ENCODE measurements at regions not wholly inside any gene's neighbourhood (a gene's known extent, or its start where the extent isn't known, plus 50 kb on each side); places are given as distances from the start of the nearest gene placed in this dataset.

DNA sequence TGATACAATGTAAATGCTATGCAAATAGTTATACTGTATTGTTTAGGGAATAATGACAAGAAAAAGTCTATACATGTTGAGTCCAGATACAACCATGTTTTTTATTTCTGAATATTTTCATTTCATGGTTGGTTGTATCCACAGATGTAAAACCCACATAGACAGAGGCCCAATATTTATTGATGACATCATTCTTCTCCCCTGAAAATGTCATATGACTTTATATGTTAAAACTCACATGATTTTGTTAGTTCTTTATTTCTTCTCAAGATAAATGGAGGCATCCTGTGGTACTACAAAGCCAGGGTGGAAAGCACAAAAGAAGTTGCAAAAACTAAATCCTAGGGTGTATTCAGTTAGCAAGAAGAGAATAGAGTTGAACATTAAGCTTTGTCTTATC lies 149.3 kb upstream of the GLRA2 start:
- no peak for TF ChIP-seq YY1 (tag by site-specific recombination; IDR thresholded peaks at IDR 0.05)
- TF ChIP-seq ZNF202 (tag by site-specific recombination; IDR thresholded peaks at IDR 0.05; ENCODE audit: borderline replicate concordance) = no peak
- TF ChIP-seq ZNF768 (tag by site-specific recombination; IDR thresholded peaks at IDR 0.05) = no peak
- no peak for TF ChIP-seq ZBTB21 (tag by site-specific recombination; IDR thresholded peaks at IDR 0.05)
- no peak for TF ChIP-seq ZNF140 (tag by site-specific recombination; IDR thresholded peaks at IDR 0.05)
- no peak for TF ChIP-seq ZNF555 (tag by site-specific recombination; conservative IDR thresholded peaks at IDR 0.05)
- TF ChIP-seq, protein P1, sequence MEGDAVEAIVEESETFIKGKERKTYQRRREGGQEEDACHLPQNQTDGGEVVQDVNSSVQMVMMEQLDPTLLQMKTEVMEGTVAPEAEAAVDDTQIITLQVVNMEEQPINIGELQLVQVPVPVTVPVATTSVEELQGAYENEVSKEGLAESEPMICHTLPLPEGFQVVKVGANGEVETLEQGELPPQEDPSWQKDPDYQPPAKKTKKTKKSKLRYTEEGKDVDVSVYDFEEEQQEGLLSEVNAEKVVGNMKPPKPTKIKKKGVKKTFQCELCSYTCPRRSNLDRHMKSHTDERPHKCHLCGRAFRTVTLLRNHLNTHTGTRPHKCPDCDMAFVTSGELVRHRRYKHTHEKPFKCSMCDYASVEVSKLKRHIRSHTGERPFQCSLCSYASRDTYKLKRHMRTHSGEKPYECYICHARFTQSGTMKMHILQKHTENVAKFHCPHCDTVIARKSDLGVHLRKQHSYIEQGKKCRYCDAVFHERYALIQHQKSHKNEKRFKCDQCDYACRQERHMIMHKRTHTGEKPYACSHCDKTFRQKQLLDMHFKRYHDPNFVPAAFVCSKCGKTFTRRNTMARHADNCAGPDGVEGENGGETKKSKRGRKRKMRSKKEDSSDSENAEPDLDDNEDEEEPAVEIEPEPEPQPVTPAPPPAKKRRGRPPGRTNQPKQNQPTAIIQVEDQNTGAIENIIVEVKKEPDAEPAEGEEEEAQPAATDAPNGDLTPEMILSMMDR (tag by site-specific recombination; IDR thresholded peaks at IDR 0.05) = no peak
- no peak for TF ChIP-seq ZNF239 (tag by site-specific recombination; IDR thresholded peaks at IDR 0.05)
- TF ChIP-seq ZNF529 (tag by site-specific recombination; IDR thresholded peaks at IDR 0.05; ENCODE audit: insufficient replicate concordance) = no peak
- TF ChIP-seq ZNF426 (tag by site-specific recombination; IDR thresholded peaks at IDR 0.05) = no peak
- TF ChIP-seq ZNF274 (IDR thresholded peaks at IDR 0.05; ENCODE audit: low read length) = no peak
- TF ChIP-seq ZNF274 (tag by site-specific recombination; IDR thresholded peaks at IDR 0.05; ENCODE audit: borderline replicate concordance) = no peak
- no peak for TF ChIP-seq SETDB1 (IDR thresholded peaks at IDR 0.05; ENCODE audit: insufficient read length, low read length)
- TF ChIP-seq, protein P2, sequence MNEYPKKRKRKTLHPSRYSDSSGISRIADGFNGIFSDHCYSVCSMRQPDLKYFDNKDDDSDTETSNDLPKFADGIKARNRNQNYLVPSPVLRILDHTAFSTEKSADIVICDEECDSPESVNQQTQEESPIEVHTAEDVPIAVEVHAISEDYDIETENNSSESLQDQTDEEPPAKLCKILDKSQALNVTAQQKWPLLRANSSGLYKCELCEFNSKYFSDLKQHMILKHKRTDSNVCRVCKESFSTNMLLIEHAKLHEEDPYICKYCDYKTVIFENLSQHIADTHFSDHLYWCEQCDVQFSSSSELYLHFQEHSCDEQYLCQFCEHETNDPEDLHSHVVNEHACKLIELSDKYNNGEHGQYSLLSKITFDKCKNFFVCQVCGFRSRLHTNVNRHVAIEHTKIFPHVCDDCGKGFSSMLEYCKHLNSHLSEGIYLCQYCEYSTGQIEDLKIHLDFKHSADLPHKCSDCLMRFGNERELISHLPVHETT (tag by site-specific recombination; IDR thresholded peaks at IDR 0.05) = no peak

Data from HEK293 (cell line).